Mesenteric fat pad (tissue), 1 donor: ENCODE measurements at regions not wholly inside any gene's neighbourhood (a gene's known extent, or its start where the extent isn't known, plus 50 kb on each side); places are given as distances from the start of the nearest gene placed in this dataset.

Experiments used
- DNase-seq: peaks from one replicate; pipeline ENCODE4 v3.0.0-alpha.2; 2020; ENCODE audit warnings: low spot score
- donor health status: DM: yes; HTN: yes; CAD: no.

DNA sequence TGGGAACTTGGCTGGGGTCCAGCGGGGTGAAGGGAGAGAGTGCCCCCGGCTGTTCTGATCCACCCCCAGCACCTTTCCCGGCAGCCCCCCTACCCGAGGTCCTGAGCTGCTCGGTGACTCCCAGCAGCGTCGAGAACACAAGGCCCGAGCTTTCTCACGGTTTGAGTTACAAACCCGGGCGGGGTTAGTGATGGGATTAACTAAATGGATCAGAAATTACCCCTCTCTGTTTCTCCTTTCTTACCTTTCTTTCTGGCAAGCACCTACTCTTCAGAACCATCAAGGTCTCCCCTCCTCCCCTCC is 139.4 kb upstream of the GPC1 start:
- no peak for DNase-seq

DNA sequence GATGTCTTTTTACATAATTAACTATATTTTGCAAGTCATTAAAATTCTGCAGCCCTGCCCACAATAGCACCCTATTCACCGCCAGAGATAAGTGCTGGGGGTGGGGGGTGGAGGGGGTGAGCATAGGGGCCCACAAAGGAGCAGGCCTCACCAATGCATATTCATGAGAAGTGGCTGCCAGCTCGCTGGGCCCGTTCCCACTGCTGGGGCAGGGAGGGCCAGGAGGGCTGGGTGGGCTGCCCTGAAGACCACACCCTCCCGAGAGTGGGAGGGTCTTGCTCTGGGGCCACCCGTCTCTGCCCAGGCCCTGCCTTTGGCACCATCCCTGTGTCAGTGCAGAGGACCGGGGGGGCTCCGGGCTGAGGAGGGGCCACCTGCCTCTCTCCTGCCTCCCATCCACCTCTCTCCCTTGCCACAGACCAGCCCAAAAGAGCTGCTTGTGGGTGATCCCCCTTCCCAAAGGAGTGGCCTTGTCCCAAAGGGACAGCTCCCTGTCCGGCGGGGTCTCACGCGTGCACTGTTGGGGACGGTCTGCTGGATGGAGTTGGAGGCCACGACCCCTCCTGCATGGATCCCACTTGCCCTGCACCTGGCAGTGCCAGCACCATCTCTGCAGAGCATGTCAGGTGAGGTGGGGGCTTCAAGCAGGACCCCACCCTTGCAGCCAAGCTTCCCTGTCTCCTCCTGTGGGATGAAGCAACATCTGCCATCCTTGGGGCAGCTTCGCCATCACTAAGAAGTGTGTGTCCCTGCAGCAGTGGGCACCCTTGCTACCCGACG is 138.8 kb upstream of the GPC1 start:
- DNase-seq, result no peak

DNA sequence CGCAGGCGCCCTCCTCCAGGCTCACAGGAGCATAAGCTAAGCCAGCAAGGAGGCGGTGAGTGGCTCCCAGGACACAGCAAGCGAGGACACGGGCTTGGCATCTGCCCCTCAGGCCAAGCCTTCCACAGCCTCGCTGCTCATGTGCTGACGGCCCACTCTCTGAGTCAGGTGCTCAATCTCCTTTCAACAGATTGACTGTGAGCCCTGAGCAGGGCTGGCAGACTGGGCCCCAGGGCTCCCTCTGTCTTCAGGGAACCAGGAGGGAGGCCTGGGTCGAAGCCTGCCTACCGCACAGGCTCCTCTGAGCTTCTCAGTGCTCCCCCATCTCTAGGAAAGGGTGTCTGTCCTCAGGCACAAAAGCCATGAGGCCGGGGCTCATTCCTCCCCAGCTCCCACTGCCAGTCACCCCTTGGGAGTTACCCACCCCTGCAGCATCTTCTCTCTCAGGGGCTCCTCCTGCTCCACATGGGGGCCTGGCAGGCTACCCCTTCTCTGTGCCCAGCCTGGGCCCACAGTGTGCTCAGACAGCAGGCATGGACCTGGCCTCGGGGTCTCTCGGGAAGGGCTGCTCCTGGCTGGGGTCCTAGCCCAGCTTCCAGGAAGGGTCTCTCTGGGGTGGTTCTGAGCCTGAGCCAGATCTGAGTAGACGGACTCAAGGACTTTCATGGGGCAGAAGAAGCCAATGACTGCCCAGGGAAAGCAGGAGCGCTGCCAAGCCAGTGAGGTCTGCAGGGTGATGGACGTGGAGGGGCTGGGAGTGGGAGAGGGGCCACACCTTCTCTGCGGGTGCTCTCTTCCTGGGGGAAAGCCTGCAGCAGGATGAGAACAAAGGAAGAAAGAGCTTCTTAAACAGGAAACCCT is 138.0 kb upstream of the GPC1 start:
- DNase-seq, result no peak

DNA sequence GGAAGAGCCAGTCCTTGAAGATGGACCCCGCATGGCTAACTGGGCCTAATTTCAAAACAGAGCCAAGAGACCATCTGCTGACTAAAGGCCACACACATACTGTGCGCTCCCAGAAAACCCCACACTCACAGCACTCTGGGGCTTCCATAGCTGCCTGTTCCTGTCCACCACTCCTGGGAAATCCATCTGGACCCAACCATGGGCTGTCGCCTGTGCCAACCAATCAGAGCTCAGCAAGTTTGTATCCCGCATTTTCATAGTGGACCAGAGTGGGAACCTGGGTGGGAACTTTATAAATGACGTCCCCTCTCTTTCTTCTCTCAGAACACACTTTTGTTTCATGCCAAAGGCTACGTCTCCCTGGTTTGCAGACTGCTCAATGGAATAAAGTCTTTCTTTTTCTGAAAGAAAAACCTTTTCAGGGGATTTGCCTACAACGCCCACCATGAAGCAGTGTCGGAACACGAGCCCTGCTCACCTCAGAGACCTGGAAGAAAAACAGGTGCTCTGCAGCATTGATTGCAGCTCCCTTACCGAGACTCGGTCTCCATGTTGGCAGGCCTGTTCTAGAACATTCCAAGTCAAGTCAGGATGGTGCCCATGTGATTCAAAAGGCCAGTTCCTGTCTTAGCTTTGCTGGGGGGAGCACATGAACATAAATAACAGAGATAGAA is 137.2 kb upstream of the GPC1 start:
- peak; percentile 11 for DNase-seq

DNA sequence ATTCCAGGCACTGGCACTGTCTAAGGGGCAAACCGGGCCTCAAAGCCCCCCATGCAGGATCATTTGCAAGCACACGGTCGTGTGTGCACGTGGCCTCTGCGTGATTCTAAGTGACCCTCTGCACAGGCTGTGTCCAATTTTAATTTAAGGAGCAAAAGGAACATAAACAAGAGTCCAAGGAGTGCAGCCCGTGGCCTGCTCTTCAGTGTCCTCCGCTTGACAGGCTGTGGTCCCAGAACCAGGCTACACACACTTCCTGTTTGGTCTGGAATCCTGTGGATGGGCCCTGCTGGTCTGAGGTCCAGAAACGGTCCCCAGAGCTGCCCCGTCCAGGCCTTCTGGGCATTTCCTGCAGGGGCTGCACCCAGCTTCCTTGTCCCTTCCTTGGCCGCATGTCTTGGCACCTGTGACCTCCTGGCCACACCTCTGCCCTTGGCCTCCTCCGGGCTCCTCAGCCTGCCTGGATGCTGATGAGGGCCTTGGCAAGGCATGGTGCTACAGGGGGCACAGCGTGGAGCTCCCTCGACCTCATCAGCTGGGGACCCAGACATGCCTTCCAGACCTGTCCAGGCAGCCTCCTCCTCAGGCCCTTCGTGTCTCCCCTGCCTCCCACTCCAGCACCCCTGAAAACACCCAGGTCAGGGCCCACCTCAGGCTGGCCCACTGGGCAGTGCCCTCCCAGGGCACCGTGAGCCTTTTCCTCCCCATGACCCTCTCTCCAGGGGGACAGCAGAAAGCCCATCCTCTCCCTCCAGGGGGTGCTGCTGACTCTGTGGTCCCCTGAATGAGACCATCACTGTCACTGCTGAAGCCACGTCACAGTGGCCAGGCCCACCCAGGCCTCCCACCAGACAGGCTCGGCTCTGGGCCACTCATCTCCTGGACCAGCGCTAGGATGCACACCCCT is 136.4 kb upstream of the GPC1 start:
- DNase-seq, result peak; percentile 73

DNA sequence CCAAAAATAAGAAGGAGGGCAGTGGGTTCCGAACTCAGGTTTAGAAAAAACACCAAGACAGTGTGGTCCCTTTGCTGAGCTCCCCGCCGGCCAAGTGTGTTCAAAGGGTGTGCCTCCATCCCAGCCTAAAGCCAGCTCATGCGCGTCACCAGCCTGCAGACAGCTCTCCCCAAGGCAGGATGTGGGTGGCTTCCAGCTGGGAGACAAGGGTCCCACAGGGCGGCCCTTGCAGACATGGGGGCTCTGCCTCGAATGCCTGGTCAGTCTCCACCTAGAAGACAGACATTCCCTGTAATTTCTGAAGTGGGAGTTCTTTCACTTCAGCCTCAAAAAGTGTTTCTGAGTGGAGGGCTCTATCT is 135.8 kb upstream of the GPC1 start:
- no peak for DNase-seq

DNA sequence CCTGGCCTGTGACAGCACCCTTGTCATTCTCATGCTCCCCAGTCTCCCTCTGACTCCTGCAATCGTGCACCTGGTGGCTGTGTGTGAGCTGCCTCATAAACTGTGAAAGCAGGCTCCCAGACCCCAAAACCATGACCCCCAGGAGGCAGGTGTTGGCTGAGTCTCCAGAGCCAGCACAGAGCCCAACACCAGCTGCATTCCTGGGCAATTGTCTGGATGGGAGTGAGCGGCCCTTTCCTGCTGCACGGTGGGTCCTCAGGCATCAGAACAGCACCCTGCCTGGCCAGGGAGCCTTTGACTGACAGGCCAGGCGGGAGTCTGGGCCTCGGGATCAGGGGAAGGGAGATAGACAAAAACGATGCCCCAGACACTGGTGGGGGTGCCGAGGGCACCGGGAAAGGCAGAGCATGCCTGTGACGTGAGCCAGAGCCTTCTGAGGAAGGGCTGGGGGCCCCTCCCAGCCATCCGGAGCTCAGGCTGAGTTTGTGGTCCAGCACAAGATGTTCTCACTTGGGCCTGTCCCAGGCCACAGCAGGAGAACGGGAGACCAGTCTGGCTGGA is 135.1 kb upstream of the GPC1 start:
- peak; percentile 37 for DNase-seq

DNA sequence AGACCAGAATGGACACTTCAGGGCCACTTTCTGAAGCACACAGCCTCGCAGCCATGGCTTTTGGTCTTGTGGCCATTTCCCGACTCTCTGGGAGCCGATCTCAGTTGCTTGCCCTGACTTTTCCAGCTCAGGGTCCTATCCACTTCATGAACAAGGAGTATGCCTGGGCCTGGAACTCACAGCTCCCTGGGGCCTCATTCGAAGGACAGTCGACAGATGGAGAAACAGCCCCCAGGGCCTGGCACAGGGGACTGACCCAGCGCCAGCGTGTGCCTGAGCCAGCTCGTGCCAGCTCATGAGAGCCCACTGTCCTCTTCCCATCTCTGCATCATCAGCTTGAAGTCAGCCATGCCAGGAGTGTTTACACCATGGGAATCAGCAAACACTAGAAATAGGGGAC is 134.6 kb upstream of the GPC1 start:
- DNase-seq, result peak; percentile 71

DNA sequence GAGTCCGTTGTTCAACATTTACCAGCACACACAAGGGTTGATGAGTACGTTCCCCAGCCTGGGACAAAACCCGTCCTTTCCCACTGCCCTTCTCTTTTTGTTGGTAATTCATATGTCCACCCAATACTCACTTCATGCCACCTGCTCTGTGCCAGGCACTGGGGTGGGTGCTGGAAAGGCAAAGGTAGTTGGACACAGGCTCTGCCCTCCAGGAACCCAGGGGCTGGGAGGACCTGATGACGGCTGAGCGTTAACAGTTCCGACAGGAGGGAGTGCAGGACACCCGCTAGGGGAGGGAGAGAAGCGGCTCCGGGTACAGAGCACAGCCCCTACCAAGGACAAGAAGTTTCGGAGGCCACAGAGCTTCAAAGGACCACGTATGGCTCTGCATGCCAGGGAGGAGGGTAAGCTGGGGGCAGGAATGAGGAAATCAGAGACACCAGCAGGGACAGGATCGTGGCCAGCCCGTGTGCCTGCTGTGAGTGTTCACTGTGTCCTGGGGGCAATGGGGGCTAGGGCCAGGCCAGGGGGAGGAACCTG is 134.1 kb upstream of the GPC1 start:
- DNase-seq, result peak; percentile 53

DNA sequence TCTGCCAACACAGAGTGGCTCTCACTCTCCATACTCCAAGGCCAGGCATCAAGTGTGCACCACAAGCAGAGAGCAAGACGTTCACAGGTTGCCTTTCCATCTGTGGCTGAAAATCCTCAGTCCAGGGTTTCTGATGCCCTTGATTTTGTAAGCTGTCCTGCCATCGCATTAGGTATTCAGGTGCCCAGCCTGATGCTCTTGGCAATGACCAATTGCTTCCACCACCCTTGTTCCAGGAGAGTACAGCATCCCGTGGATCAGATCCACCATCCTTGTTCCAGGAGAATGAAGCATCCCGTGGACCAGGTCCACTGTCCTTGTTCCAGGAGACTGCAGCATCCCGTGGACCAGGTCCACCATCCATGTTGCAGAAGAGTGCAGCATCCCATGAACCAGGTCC is 133.4 kb upstream of the GPC1 start:
- peak; percentile 33 for DNase-seq

DNA sequence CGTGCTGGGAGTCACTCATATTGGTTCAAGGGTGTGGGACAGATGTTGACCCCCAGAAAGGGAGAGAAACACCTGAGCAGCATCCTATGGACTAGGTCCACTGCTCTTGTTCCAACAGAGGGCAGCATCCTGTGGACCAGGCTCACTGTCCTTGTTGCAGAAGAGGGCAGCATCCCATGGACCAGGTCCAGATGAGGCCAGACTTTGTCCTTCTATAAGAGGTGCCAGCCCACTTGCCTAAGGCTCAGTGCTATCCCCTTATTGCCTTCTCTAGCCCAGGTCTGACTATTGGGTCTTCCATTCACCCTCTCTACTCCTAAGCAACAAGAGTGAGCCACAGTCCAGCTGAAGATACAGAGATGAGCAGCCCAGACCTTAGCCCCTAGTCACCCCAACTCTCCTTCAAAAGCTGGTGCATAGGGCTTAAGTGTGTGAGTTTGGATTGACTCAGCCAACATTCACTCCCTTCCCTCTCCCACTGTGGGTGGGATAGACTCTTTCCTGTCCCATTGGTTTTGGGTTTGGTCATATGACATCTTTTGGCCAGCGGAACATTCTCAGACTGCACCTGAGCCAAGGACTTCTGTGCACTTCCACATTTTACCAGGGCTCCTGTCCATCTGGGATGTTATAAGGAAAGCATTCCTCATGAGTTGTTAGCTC is 132.4 kb upstream of the GPC1 start:
- DNase-seq, result peak; percentile 30

DNA sequence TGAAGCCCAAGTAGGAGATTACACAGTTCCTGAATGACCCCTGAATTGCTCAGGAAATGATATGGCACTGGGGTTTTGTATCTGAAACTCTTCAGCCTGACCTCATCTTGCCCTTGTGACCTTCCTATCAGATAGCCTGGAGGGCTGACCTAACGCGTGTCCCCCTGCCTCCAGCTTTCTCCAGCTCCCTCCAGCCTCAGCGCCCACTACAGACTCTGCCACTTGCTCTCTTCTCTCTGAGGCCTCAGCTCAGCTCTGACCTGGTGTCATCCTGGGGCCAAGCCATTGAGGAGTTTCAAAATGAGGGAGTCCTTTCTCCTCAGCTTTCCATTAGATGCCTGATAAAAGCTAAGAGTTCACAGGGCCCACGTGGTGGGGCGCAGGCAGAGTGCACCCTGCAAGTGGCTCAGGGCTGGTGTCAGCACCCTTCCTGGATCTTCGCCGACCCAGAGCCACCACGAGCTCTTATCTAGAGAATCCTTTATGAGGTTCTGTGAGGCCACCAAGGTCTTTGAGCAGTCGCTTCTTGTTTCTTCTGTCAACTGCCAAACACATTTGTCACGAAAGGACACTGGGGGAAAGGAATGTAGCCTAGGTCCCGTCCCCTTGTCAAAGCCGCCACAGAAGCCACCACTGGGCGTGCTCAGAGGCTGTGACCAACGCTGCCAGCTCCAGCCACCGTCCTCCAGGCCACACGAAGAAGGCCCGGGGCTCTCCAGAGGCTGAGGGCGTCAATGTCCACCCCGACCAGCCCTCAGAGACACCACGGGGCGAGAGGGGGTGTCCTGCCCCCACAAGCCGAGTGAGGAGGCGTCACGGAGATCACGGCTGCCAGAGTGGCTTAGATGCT is 131.3 kb upstream of the GPC1 start:
- peak; percentile 67 for DNase-seq

DNA sequence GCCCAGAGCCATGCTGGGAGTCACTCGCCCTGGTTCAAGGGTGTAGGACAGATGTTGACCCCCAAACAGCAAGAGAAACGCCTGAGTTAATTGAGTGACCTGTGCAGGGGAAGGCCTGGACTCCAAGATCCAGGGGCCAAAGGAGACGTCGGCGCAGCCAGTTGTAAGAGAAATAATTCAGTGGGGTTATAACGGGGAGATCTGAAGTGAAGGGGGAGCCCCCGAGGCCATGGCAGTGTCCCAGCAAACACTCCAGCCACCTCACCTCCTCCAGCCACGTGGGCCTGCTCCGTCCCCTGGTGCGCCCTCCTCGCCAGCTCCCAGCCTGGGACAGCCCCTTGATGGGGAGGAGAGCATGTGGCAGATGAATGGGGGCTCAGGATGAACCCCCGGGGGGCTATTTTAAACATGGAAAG is 130.7 kb upstream of the GPC1 start:
- DNase-seq, result peak; percentile 82

DNA sequence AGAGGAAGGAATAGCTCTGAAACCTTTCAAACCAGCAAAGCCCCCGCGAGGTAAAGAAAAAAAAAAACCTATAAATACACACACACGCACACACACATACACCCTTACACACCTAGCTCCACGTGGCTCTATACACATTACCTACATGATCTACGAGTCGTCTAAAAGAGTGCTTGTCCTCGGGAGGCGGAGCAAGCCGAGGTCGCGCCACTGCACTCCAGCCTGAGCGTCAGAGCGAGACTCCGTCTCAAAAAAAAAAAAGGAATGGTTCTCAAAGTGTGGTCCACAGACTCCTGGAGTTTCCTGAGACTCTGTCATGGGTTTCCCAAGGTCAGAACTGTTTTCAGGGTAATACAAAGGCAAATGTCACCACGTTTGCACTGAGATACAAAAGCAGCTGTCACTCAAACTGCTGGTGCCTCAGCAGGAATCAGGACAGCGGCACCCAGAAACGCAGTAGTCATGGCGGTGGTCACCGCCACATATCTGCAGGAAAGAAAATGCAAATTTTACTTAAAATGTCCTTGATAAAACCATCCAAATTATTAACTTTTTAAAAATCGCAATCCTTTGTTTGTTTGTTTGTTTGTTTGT is 130.0 kb upstream of the GPC1 start:
- DNase-seq, result peak; percentile 41

DNA sequence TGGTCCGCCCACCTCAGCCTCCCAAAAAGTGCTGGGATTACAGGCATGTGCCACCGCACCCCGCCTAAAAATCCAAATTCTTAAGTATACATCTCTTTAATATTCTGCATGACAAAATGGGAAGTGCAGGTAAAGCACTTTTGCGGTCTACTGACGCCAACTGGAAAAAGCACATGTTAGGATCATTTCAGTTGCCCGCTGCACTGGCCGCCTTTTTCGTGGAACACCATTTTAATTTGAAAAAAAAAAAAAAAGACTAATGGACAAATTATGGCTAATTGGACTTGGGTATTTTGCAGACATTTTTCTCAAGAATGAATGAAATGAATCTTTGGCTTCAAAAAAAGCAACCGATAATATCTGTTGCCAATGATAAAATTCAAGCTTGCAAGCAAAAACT is 129.3 kb upstream of the GPC1 start:
- DNase-seq, result peak; percentile 9

DNA sequence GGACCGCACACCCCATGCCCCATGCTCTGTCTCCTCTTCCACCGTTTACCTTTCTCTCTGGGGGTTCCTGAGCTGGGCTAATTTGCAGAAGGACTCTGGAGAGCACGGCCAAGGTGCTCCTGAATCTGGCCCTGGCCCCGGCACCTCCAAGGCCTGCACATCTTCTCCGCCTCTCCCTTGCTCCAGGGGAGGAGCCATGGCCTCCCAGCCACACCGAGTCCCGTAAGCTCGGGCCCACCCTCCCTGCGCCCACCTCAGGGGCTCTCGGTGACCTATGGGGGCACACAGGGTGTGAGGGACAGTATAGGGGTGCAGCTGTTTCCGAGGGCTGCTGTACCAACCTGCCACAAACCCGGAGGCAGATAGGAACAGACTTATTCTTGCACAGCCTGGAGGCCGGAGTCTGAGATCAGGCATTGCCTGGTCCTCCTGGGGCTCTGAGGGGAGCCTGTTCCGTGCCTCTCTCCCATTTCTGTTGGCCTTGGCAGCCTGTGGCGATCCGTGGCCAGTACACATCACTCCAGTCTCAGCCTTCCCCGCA is 127.3 kb upstream of the GPC1 start:
- DNase-seq, result peak; percentile 82

DNA sequence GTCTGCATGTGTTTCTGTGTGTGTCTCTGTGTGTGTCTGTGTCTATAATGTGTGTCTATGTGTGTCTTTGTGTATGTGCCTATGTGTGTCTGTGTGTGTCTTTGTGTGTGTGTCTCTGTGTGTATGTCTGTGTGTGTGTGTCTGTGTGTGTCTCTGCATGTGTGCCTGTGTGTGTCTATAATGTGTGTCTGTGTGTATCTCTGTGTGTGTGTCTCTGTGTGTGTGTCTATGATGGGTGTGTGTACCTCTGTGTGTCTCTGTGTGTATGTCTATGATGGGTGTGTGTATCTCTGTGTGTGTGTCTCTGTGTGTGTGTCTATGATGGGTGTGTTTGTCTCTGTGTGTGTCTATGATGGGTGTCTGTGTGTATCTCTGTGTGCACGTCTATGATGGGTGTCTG is 126.2 kb upstream of the GPC1 start:
- DNase-seq, result peak; percentile 4

DNA sequence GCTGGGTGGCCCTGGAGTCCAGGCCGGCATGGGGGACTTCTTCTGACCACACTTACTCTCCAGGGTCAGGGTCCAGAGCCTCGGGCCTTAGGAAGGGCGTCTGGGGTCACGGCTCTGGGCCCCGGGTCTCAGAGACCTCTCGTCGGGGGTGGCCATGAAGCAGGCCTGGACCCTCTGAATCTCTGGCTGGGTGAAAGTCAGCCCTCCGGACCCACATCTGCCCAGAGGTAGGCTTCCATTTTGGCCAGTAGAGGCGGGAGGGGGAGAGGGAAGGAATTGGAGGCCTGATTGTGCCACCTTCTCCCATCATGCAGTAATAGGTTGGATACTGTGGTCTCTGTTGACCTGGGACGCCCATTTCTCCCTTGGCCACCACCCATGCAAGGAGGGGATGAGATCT is 125.3 kb upstream of the GPC1 start:
- DNase-seq, result peak; percentile 30
